Nephron progenitor cell (in vitro differentiated cells): ENCODE measurements at regions not wholly inside any gene's neighbourhood (a gene's known extent, or its start where the extent isn't known, plus 50 kb on each side); places are given as distances from the start of the nearest gene placed in this dataset.

ENCODE experiments used
- DNase-seq: peaks from one replicate; pipeline ENCODE4 v3.0.0; 2021
- H3K27ac Mint-ChIP-seq: 2 replicates; pipeline ENCODE4 v1.8.0; 2021; ENCODE audit warnings: mild to moderate bottlenecking, moderate library complexity, mixed read lengths
- H3K27me3 Mint-ChIP-seq: 2 replicates; pipeline ENCODE4 v1.8.0; 2021; ENCODE audit warnings: mild to moderate bottlenecking, low read depth, mixed read lengths; ENCODE audit not compliant: poor library complexity
- H3K36me3 Mint-ChIP-seq: 2 replicates; pipeline ENCODE4 v1.8.0; 2021; ENCODE audit warnings: low read depth, mixed read lengths
- H3K4me1 Mint-ChIP-seq: 2 replicates; pipeline ENCODE4 v1.8.0; 2021; ENCODE audit warnings: mixed read lengths
- H3K4me3 Mint-ChIP-seq: 2 replicates; pipeline ENCODE4 v1.8.0; 2021; ENCODE audit warnings: mild to moderate bottlenecking, moderate library complexity, mixed read lengths
- H3K9me3 Mint-ChIP-seq: 2 replicates; pipeline ENCODE4 v1.8.0; 2021; ENCODE audit warnings: mild to moderate bottlenecking, moderate library complexity, mixed read lengths
- CTCF ChIP-seq: fragments of 200-600 bp; sonication (generic); IDR thresholded peaks from 2 replicates; pipeline ENCODE4 v1.5.0; 2021; ENCODE audit warnings: antibody characterized with exemption

DNA sequence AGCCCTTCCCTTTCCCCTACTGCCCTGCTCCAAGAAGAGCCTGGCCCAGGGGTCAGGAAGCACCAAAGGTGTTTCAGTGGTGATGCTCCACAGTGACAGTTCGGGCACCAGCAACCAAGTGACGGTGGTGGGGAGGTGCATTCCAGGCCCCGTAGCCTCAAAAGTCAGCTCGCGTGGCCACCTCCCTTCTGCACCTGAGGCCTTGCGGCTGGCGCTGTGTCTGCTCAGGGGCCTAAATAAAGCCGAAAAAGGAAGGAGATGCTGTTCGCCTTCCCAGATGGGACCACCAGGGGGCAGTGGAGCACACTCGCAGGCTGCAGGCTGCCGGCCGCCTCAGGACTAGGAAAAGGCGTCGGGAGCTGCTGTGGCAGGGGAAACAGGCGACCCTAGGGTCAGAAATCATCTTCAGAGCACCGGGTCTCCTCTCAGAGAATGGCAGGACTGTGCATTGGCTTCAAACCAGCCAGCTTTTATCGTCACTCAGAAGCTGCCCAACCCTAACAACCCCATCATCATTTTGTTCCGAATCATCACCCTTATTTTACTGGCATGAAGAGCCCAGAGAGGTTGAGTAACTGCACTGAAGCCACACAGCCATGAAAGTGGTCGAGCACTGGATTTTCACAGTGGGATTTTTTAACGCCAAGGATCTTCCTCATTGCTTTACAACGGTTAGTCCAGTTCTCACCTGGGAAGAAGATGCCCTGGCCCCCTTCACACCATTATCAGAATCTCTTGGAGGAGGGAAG is 213.0 kb upstream of the CELF4 start:
- H3K4me3 Mint-ChIP-seq: no peak overlapping the region
- peak; percentile 92 for DNase-seq
- no peaks in the 10 kb centered on the region for H3K36me3 Mint-ChIP-seq
- no peaks in the 10 kb centered on the region for H3K9me3 Mint-ChIP-seq
- peaks cover 16% of the 10 kb centered on the region for H3K27me3 Mint-ChIP-seq
- no peaks in the 10 kb centered on the region for H3K4me1 Mint-ChIP-seq
- peak; percentile 89 for TF ChIP-seq CTCF
- no peak overlapping the region for H3K27ac Mint-ChIP-seq

- no peak for DNase-seq
- H3K36me3 Mint-ChIP-seq: no peaks in the 10 kb centered on the region
- no peak overlapping the region for H3K27ac Mint-ChIP-seq
- H3K27me3 Mint-ChIP-seq: peaks cover 8% of the 10 kb centered on the region
- no peak overlapping the region for H3K4me3 Mint-ChIP-seq
- TF ChIP-seq CTCF: no peak
- H3K4me1 Mint-ChIP-seq: no peaks in the 10 kb centered on the region
- no peaks in the 10 kb centered on the region for H3K9me3 Mint-ChIP-seq
Measured at GRCh38 chr18:37769826-37770225, 204.2 kb upstream of the CELF4 start.

- Mint-ChIP-seq H3K4me1 (no peaks in the 10 kb centered on the region), H3K27ac (no peak overlapping the region), H3K4me3 (no peak overlapping the region), H3K9me3 (no peaks in the 10 kb centered on the region), H3K27me3 (peaks cover 10% of the 10 kb centered on the region), H3K36me3 (no peaks in the 10 kb centered on the region)
- no peak for TF ChIP-seq CTCF
- no peak for DNase-seq
Measured at GRCh38 chr18:37764541-37765288, 199.1 kb upstream of the CELF4 start.

DNA sequence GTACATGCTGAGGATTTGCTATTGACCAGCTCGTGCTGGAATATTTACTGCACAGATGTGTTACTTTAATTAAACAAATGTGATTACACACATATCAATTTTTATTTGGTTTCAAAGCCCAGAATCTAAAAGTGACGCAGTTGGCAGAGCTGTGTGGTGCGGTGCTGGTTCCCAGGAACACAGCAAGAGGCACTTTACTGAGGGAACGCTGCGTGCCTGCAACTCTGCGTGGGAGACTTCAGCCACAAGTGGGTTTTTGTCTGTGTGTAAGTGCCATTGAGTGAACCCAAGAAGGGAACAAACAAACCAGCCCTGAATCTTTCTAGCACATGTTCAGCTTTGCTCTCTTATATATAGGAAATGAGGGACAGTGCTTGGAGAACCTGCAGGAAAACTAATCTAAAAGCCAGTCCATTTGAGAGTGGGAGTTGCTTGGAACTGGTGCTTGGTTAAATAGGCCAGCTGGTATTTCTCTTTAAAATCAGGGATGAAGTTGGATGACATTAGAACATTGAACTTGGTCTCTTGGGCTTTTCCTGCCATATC is 196.6 kb upstream of the CELF4 start:
- Mint-ChIP-seq H3K4me1 (no peaks in the 10 kb centered on the region), H3K9me3 (no peaks in the 10 kb centered on the region), H3K27me3 (peaks cover 11% of the 10 kb centered on the region), H3K27ac (no peak overlapping the region), H3K4me3 (no peak overlapping the region), H3K36me3 (no peaks in the 10 kb centered on the region)
- DNase-seq: no peak
- TF ChIP-seq CTCF: no peak

- H3K4me1 Mint-ChIP-seq: no peaks in the 10 kb centered on the region
Measured at GRCh38 chr18:37754141-37754540, 188.5 kb upstream of the CELF4 start.

More at GRCh38 chr18:37754141-37754540, 188.5 kb upstream of the CELF4 start:
- Mint-ChIP-seq H3K27ac (no peak overlapping the region), H3K4me3 (no peak overlapping the region), H3K27me3 (peaks cover 14% of the 10 kb centered on the region), H3K9me3 (no peaks in the 10 kb centered on the region), H3K36me3 (no peaks in the 10 kb centered on the region)
- no peak for TF ChIP-seq CTCF
- no peak for DNase-seq
